ENCODE measurements at regions not wholly inside any gene's neighbourhood (a gene's known extent, or its start where the extent isn't known, plus 50 kb on each side); places are given as distances from the start of the nearest gene placed in this dataset.

- no peak for DNase-seq
Measured at GRCh38 chr3:1696669-1697275, 401.9 kb upstream of the CNTN4 start.

- DNase-seq: no peak
Measured at GRCh38 chr3:1699361-1699920, 399.2 kb upstream of the CNTN4 start.

- DNase-seq: no peak
Measured at GRCh38 chr3:1700650-1701049, 398.0 kb upstream of the CNTN4 start.

- no peak for DNase-seq
Measured at GRCh38 chr3:1703169-1703568, 395.5 kb upstream of the CNTN4 start.

GRCh38 chr3:1710663-1711062 lies 388.0 kb upstream of the CNTN4 start:
- DNase-seq: no peak

GRCh38 chr3:1717524-1717923 lies 381.1 kb upstream of the CNTN4 start:
- no peak for DNase-seq

- DNase-seq: no peak
Measured at GRCh38 chr3:1723726-1724125, 374.9 kb upstream of the CNTN4 start.

- no peak for DNase-seq
Measured at GRCh38 chr3:1726741-1727140, 371.9 kb upstream of the CNTN4 start.

GRCh38 chr3:1727242-1727641 lies 371.4 kb upstream of the CNTN4 start:
- no peak for DNase-seq

GRCh38 chr3:1728510-1728909 lies 370.2 kb upstream of the CNTN4 start:
- no peak for DNase-seq

- DNase-seq: no peak
Measured at GRCh38 chr3:1734494-1735122, 364.1 kb upstream of the CNTN4 start.

GRCh38 chr3:1752205-1752604 lies 346.5 kb upstream of the CNTN4 start:
- DNase-seq: no peak

- DNase-seq: no peak
Measured at GRCh38 chr3:1766384-1766783, 332.3 kb upstream of the CNTN4 start.

GRCh38 chr3:1773679-1774078 lies 325.0 kb upstream of the CNTN4 start:
- no peak for DNase-seq

- DNase-seq: no peak
Measured at GRCh38 chr3:1774597-1774996, 324.1 kb upstream of the CNTN4 start.

- no peak for DNase-seq
Measured at GRCh38 chr3:1775321-1775720, 323.3 kb upstream of the CNTN4 start.

- DNase-seq: no peak
Measured at GRCh38 chr3:1783995-1784394, 314.7 kb upstream of the CNTN4 start.

GRCh38 chr3:1787094-1787493 lies 311.6 kb upstream of the CNTN4 start:
- DNase-seq: no peak

GRCh38 chr3:1792466-1792865 lies 306.2 kb upstream of the CNTN4 start:
- DNase-seq: no peak

- no peak for DNase-seq
Measured at GRCh38 chr3:1798711-1799405, 299.8 kb upstream of the CNTN4 start.

GRCh38 chr3:1805331-1805730 lies 293.3 kb upstream of the CNTN4 start:
- no peak for DNase-seq

- no peak for DNase-seq
Measured at GRCh38 chr3:1808590-1808989, 290.1 kb upstream of the CNTN4 start.

- DNase-seq: no peak
Measured at GRCh38 chr3:1823867-1824266, 274.8 kb upstream of the CNTN4 start.

- no peak for DNase-seq
Measured at GRCh38 chr3:1824359-1824758, 274.3 kb upstream of the CNTN4 start.
